Adrenal gland (tissue), 5 donors: ENCODE measurements at regions not wholly inside any gene's neighbourhood (a gene's known extent, or its start where the extent isn't known, plus 50 kb on each side); places are given as distances from the start of the nearest gene placed in this dataset.

Experiments
- POLR2A ChIP-seq, 2 donors: fragments of 450-650 bp; IDR thresholded peaks; one replicate each; pipeline ENCODE4 v1.6.1; 2017; ENCODE audit warnings: antibody characterized with exemption in 2 of 2, mild to moderate bottlenecking in 2 of 2, moderate library complexity in 1 of 2
- TF ChIP-seq, protein P1 (sequence below), 6 experiments: fragments of 450-650 bp in 4 of 6; fragments of 200-600 bp in 2 of 6; sonication (generic) in 1 of 6; IDR thresholded peaks; 1 replicate in 5 of 6; 2 replicates in 1 of 6; pipeline versions ENCODE4 v1.5.1 to v1.8.0; 2016 to 2021; ENCODE audit warnings: antibody characterized with exemption in 6 of 6, mild to moderate bottlenecking in 2 of 6, moderate library complexity in 1 of 6
- donor health status: DM: no; HTN: no; CAD: no.

DNA sequence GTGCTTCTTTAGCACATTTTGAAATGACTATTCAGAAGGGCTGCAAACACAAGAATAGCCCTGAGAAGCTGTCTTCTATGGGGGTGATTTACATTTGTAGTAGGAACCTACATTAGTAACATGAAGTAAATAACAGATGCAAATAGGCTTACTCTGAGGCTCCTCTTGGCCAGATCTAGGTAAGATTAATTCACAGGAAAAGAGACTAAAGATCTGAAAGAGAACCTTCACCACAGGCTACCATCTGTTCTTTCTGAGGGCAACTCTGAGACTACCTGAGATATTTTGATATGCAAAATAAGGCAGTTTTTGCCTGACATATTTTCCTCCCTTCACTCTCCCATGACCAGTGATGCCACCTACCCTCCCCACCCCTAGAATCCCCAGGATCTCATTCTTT is 1267.8 kb downstream of the PLA2G4A start:
- TF ChIP-seq, protein P1, sequence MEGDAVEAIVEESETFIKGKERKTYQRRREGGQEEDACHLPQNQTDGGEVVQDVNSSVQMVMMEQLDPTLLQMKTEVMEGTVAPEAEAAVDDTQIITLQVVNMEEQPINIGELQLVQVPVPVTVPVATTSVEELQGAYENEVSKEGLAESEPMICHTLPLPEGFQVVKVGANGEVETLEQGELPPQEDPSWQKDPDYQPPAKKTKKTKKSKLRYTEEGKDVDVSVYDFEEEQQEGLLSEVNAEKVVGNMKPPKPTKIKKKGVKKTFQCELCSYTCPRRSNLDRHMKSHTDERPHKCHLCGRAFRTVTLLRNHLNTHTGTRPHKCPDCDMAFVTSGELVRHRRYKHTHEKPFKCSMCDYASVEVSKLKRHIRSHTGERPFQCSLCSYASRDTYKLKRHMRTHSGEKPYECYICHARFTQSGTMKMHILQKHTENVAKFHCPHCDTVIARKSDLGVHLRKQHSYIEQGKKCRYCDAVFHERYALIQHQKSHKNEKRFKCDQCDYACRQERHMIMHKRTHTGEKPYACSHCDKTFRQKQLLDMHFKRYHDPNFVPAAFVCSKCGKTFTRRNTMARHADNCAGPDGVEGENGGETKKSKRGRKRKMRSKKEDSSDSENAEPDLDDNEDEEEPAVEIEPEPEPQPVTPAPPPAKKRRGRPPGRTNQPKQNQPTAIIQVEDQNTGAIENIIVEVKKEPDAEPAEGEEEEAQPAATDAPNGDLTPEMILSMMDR (IDR thresholded peaks at IDR 0.05): no peak
- TF ChIP-seq POLR2A (IDR thresholded peaks at IDR 0.05): no peak
